GM12878 (cell line): ENCODE measurements at regions not wholly inside any gene's neighbourhood (a gene's known extent, or its start where the extent isn't known, plus 50 kb on each side); places are given as distances from the start of the nearest gene placed in this dataset.

Experiments used
- ATAC-seq: fragments of 200-7000 bp; cut with Tn5 transposase; 3 replicates; pipeline ENCODE4 v1.9.1; 2020; ENCODE audit warnings: mild to moderate bottlenecking, moderate library complexity
- BruUV-seq: library from RNA; stranded (reverse); fragments of 400-500 nt; replicated peaks from 2 replicates; lab custom pipeline; 2021; lab: Mats Ljungman, UMichigan
- CTCF ChIA-PET: fragments of 300-600 bp; sonication (Branson Sonifier 250); formaldehyde crosslinking; extraction: SDS; loops from one replicate; lab custom pipeline; 2021; ENCODE audit warnings: inconsistent platforms; lab: Yijun Ruan, JAX
- POLR2A ChIA-PET: fragments of 350-600 bp; formaldehyde crosslinking; extraction: SDS; loops from one replicate; lab custom pipeline; 2021; ENCODE audit warnings: inconsistent platforms; lab: Charles Lee
- RAD21 ChIA-PET: fragments of 300-600 bp; sonication (Branson Sonifier 250); formaldehyde crosslinking; loops from one replicate; lab custom pipeline; 2023; ENCODE audit warnings: antibody characterized with exemption; ENCODE audit not compliant: unreplicated experiment; lab: Charles Lee
- SMC1A ChIA-PET: fragments of 300-600 bp; sonication (Branson Sonifier 250); formaldehyde crosslinking; loops from one replicate; lab custom pipeline; 2023; ENCODE audit not compliant: unreplicated experiment, uncharacterized antibody; lab: Charles Lee
- DNase-seq: peaks from one replicate; pipeline ENCODE4 v3.0.0-alpha.2; 2011; ENCODE audit warnings: low read depth, low spot score
- FAIRE-seq: peaks from 3 replicates; lab custom pipeline; 2011; peaks lifted over from hg19 to GRCh38; lab: Jason Lieb, UNC
- H2AFZ ChIP-seq: 2 replicates; pipeline ENCODE4 v1.6.0; 2011; ENCODE audit warnings: low read depth, low read length, control low read depth; ENCODE audit not compliant: control insufficient read depth
- H3K27ac ChIP-seq: 2 replicates; pipeline ENCODE4 v1.5.1; 2011; ENCODE audit warnings: control low read depth; ENCODE audit not compliant: control insufficient read depth, insufficient read depth
- H3K27me3 ChIP-seq, 2 experiments: replicated peaks in 1 of 2; 2 replicates each; pipeline versions ENCODE4 v1.6.0 to v1.6.1; 2011; ENCODE audit warnings: low read length in 1 of 2; ENCODE audit not compliant: control insufficient read depth in 2 of 2, insufficient read depth in 2 of 2
- H3K36me3 ChIP-seq, 2 experiments: 2 replicates each; pipeline ENCODE4 v1.5.1; 2011; ENCODE audit warnings: low read length in 1 of 2; ENCODE audit not compliant: control insufficient read depth in 2 of 2, insufficient read depth in 2 of 2
- H3K4me1 ChIP-seq: 2 replicates; pipeline ENCODE4 v1.6.1; 2011; ENCODE audit warnings: mild to moderate bottlenecking, low read length, moderate library complexity, mixed read lengths; ENCODE audit not compliant: control insufficient read depth, insufficient read depth
- H3K4me2 ChIP-seq: 2 replicates; pipeline ENCODE4 v1.6.0; 2011; ENCODE audit warnings: control low read depth; ENCODE audit not compliant: control insufficient read depth, insufficient read depth
- H3K4me3 ChIP-seq: fragments of 200-600 bp; sonication (generic); 2 replicates; pipeline ENCODE4 v1.5.1; 2016
- H3K79me2 ChIP-seq: 2 replicates; pipeline ENCODE4 v1.6.0; 2011; ENCODE audit warnings: low read length; ENCODE audit not compliant: control insufficient read depth, insufficient read depth
- H3K9ac ChIP-seq: 2 replicates; pipeline ENCODE4 v1.8.0; 2011; ENCODE audit warnings: low read length, control low read depth, mixed read lengths; ENCODE audit not compliant: control insufficient read depth, insufficient read depth
- H3K9me3 ChIP-seq: replicated peaks from 3 replicates; pipeline ENCODE4 v1.5.1; 2011; ENCODE audit warnings: mild to moderate bottlenecking, low read length; ENCODE audit not compliant: control insufficient read depth, insufficient read depth
- H4K20me1 ChIP-seq: 2 replicates; pipeline ENCODE4 v1.6.0; 2011; ENCODE audit not compliant: control insufficient read depth, insufficient read depth
- BCLAF1 ChIP-seq: fragments of 450-650 bp; IDR thresholded peaks from 2 replicates; pipeline ENCODE4 v1.6.1; 2017; ENCODE audit warnings: antibody characterized with exemption, mild to moderate bottlenecking, moderate library complexity
- BHLHE40 ChIP-seq, 2 experiments: fragments of 450-650 bp in 1 of 2; IDR thresholded peaks; 2 replicates each; pipeline ENCODE4 v1.6.1; 2011 to 2017; ENCODE audit warnings: low read depth in 2 of 2, borderline replicate concordance in 1 of 2, improper control_type of control experiment in 1 of 2, low read length in 1 of 2, mild to moderate bottlenecking in 1 of 2
- CBX5 ChIP-seq: sonication (generic); IDR thresholded peaks from 2 replicates; pipeline ENCODE4 v1.6.1; 2016; ENCODE audit warnings: low read depth, moderate library complexity, mild to moderate bottlenecking, inconsistent platforms
- EGR1 ChIP-seq, 2 experiments: IDR thresholded peaks; 1 replicate in 1 of 2; 2 replicates in 1 of 2; pipeline ENCODE4 v1.6.1; 2011 to 2012; ENCODE audit warnings: low read depth in 2 of 2, low read length in 2 of 2, borderline replicate concordance in 1 of 2, mild to moderate bottlenecking in 1 of 2, moderate library complexity in 1 of 2
- ELK1 ChIP-seq: IDR thresholded peaks from 2 replicates; pipeline ENCODE4 v1.6.1; 2012; ENCODE audit warnings: low read depth, low read length, improper control_type of control experiment
- HDAC6 ChIP-seq: fragments of 200-600 bp; sonication (generic); IDR thresholded peaks from one replicate; pipeline ENCODE4 v1.8.0; 2017; ENCODE audit warnings: antibody characterized with exemption; ENCODE audit not compliant: unreplicated experiment
- MTA3 ChIP-seq: IDR thresholded peaks from 2 replicates; pipeline ENCODE4 v1.6.1; 2012; ENCODE audit warnings: low read length, inconsistent platforms, borderline replicate concordance
- MXI1 ChIP-seq: fragments of 150-350 bp; IDR thresholded peaks from 2 replicates; pipeline ENCODE4 v1.6.1; 2011; ENCODE audit warnings: low read depth, mild to moderate bottlenecking, inconsistent platforms, low read length, improper control_type of control experiment
- NFYB ChIP-seq: IDR thresholded peaks from 2 replicates; pipeline ENCODE4 v1.6.1; 2011; ENCODE audit warnings: low read depth, mild to moderate bottlenecking, low read length, improper control_type of control experiment, moderate library complexity; ENCODE audit not compliant: insufficient read depth
- NRF1 ChIP-seq: conservative IDR thresholded peaks from 2 replicates; pipeline ENCODE4 v1.6.1; 2011; ENCODE audit warnings: mild to moderate bottlenecking, low read depth, low read length, improper control_type of control experiment
- PAX8 ChIP-seq: fragments of 450-650 bp; IDR thresholded peaks from 2 replicates; pipeline ENCODE4 v1.6.1; 2017; ENCODE audit warnings: mild to moderate bottlenecking, moderate library complexity
- PML ChIP-seq: IDR thresholded peaks from 2 replicates; pipeline ENCODE4 v1.6.1; 2012; ENCODE audit warnings: low read length, inconsistent platforms
- POLR2AphosphoS5 ChIP-seq: IDR thresholded peaks from 2 replicates; pipeline ENCODE4 v1.6.1; 2011; ENCODE audit warnings: mild to moderate bottlenecking, low read length, inconsistent platforms
- RBBP5 ChIP-seq: fragments of 200-600 bp; sonication (generic); conservative IDR thresholded peaks from 2 replicates; pipeline ENCODE4 v1.6.1; 2016
- RFX5 ChIP-seq: IDR thresholded peaks from 2 replicates; pipeline ENCODE4 v1.6.1; 2011; ENCODE audit warnings: low read depth, low read length, improper control_type of control experiment
- YY1 ChIP-seq: IDR thresholded peaks from 2 replicates; pipeline ENCODE4 v1.6.1; 2011; ENCODE audit warnings: low read depth, mild to moderate bottlenecking, low read length
- ZBTB40 ChIP-seq: fragments of 450-650 bp; IDR thresholded peaks from 2 replicates; pipeline ENCODE4 v1.6.1; 2016; ENCODE audit warnings: mild to moderate bottlenecking, moderate library complexity, borderline replicate concordance
- ZNF207 ChIP-seq: fragments of 450-650 bp; IDR thresholded peaks from 2 replicates; pipeline ENCODE4 v1.6.1; 2014; ENCODE audit warnings: antibody characterized with exemption, mild to moderate bottlenecking, borderline replicate concordance
- ZSCAN29 ChIP-seq: fragments of 450-650 bp; IDR thresholded peaks from 2 replicates; pipeline ENCODE4 v1.6.1; 2017; ENCODE audit warnings: mild to moderate bottlenecking, moderate library complexity
- ZZZ3 ChIP-seq: IDR thresholded peaks from 2 replicates; pipeline ENCODE4 v1.6.1; 2011; ENCODE audit warnings: low read depth; ENCODE audit not compliant: control insufficient read depth, insufficient read length
- WGBS: methylation state at CpG from one replicate; pipeline ENCODE4 v1.1.6; 2016; ENCODE audit warnings: low lambda C conversion rate; ENCODE audit not compliant: insufficient replicate concordance, insufficient coverage; ENCODE audit errors: missing lambda C conversion rate; 5-methylcytosine and 5-hydroxymethylcytosine counted together
- in situ Hi-C: fragments of 300-500 bp; cut with MboI; formaldehyde crosslinking; loops from 9 replicates; pipeline ENCODE4 v1.14.3; 2018; ENCODE audit warnings: mixed read lengths
- intact Hi-C: fragments of 100-400 bp; cut with micrococcal nuclease; formaldehyde crosslinking; loops from one replicate; pipeline ENCODE4 v1.14.2; 2022; ENCODE audit not compliant: unreplicated experiment

- no peak for DNase-seq
- SMC1A ChIA-PET, result interaction anchor here (0.6 kb wide), 1 partner anchor 9 kb away, joined by 3 read pairs; no protein-coding TSS in a partner anchor
- intact Hi-C loops (no loop called here), in situ Hi-C loops (no loop called here)
- POLR2A ChIA-PET, result no interaction called here
- no peak overlapping the region for H3K27ac ChIP-seq
- H2AFZ ChIP-seq, result no peak overlapping the region
- no peaks in the 10 kb centered on the region; a peak in 1 of 4 replicates for H3K27me3 ChIP-seq
- no peaks in the 10 kb centered on the region for H3K4me1 ChIP-seq
- CTCF ChIA-PET, result no interaction called here
- no peaks in the 10 kb centered on the region for H3K9me3 ChIP-seq
- no peaks in the 10 kb centered on the region for H3K79me2 ChIP-seq
- no peak for ATAC-seq
- H3K36me3 ChIP-seq, result no peaks in the 10 kb centered on the region
- no peak for FAIRE-seq
- no peak for TF ChIP-seq HDAC6
- no peak for TF ChIP-seq ZBTB40
- no peak for TF ChIP-seq ZSCAN29
- no peak for TF ChIP-seq NRF1
- TF ChIP-seq YY1, result no peak
- no peak for TF ChIP-seq ELK1
- TF ChIP-seq EGR1 (IDR thresholded peaks at IDR 0.05; ENCODE audit: borderline replicate concordance in 1 of 2, low read depth in 2 of 2, low read length in 2 of 2), result no peak
- TF ChIP-seq PAX8, result no peak
- no peak for TF ChIP-seq RBBP5
- no peak for TF ChIP-seq POLR2AphosphoS5
- no peak for TF ChIP-seq ZNF207
- no peak for TF ChIP-seq RFX5
- no peak for TF ChIP-seq MTA3
- TF ChIP-seq BCLAF1, result no peak
- TF ChIP-seq NFYB, result no peak
- TF ChIP-seq PML, result no peak
- TF ChIP-seq ZZZ3, result no peak
- TF ChIP-seq MXI1, result no peak
- no peak for TF ChIP-seq CBX5
- no peak for TF ChIP-seq BHLHE40 (IDR thresholded peaks at IDR 0.05; ENCODE audit: borderline replicate concordance in 1 of 2, low read depth in 2 of 2, low read length in 1 of 2)
- no peak overlapping the region for H3K4me3 ChIP-seq
- 29% methylated on average over 1 of the region's 1 CpG for WGBS
- H3K9ac ChIP-seq, result no peak overlapping the region
- BruUV-seq, result no TSS peak
- RAD21 ChIA-PET, result no interaction called here
- H4K20me1 ChIP-seq, result no peaks in the 10 kb centered on the region
- no peak overlapping the region for H3K4me2 ChIP-seq
These were observed 111.3 kb upstream of the PALMD start for GRCh38 chr1:99534638-99534930.
